ENCODE measurements at regions not wholly inside any gene's neighbourhood (a gene's known extent, or its start where the extent isn't known, plus 50 kb on each side); places are given as distances from the start of the nearest gene placed in this dataset.
A peak's percentile ranks its signal among the peaks of the same experiment; 100 is the strongest.

- no peak for DNase-seq
- H3K9me3 ChIP-seq = no peaks in the 10 kb centered on the region
- no peaks in the 10 kb centered on the region for H3K36me3 ChIP-seq
- H3K27me3 ChIP-seq = peaks cover 5% of the 10 kb centered on the region; the same call in 1 of the 2 replicates
- no peaks in the 10 kb centered on the region for H3K4me1 ChIP-seq
- TF ChIP-seq CTCF (IDR thresholded peaks at IDR 0.05; ENCODE audit: low read depth, low read length) = peak; percentile 56
- H3K4me3 ChIP-seq (ENCODE audit: low read depth, low read length) = no peak overlapping the region
Observed at GRCh38 chr3:86702381-86702958, 288.5 kb downstream of the VGLL3 start.

DNA sequence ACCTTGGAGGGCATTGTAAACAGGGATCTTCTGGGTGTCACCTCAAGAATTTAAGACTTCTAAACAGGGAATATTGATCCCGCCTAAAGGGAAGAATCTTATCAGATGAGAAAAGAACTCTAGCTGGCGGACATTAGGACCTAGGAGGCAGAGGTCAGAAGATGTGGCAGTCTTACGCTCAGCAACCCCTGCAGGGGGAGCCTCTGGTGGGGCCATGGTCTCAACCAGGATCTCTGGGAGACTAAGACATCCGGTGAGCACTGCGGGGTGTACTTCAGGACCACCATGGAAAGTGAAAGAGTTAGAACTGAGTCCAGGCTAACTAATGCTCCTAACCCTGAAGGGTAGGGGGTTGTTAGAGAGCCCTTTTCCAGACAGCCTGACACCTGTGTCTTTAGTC, 295.2 kb downstream of the VGLL3 start:
- TF ChIP-seq CTCF (IDR thresholded peaks at IDR 0.05; ENCODE audit: low read depth, low read length) = no peak
- H3K4me3 ChIP-seq (ENCODE audit: low read depth, low read length) = no peak overlapping the region
- no peaks in the 10 kb centered on the region for H3K36me3 ChIP-seq
- H3K9me3 ChIP-seq = no peaks in the 10 kb centered on the region
- H3K4me1 ChIP-seq = no peaks in the 10 kb centered on the region
- DNase-seq = no peak
- H3K27me3 ChIP-seq = no peaks in the 10 kb centered on the region

DNA sequence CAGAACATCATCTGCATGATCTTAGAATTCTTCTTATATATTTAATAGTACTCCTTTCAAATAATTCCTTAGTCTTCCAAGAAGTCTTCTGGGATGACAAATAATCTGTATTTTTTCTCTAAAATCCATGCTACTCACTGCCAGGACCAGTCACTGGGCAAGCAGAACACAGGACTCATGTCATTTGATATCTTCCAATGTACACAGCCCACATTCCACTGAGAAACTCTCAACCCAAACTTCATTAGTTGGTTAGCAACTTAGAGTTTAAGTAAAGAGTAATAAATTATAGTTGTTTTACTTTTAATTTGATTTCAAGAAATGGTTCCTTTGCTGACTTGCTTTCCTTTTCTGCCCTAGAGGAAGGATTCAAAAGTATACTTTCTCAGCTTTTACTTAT, 317.0 kb downstream of the VGLL3 start:
- Histone ChIP-seq H3K4me1 (no peaks in the 10 kb centered on the region), H3K9me3 (no peaks in the 10 kb centered on the region), H3K36me3 (no peaks in the 10 kb centered on the region), H3K27me3 (no peaks in the 10 kb centered on the region), H3K4me3 (ENCODE audit: low read depth, low read length) (no peak overlapping the region)
- DNase-seq = no peak
- TF ChIP-seq CTCF (IDR thresholded peaks at IDR 0.05; ENCODE audit: low read depth, low read length) = no peak

DNA sequence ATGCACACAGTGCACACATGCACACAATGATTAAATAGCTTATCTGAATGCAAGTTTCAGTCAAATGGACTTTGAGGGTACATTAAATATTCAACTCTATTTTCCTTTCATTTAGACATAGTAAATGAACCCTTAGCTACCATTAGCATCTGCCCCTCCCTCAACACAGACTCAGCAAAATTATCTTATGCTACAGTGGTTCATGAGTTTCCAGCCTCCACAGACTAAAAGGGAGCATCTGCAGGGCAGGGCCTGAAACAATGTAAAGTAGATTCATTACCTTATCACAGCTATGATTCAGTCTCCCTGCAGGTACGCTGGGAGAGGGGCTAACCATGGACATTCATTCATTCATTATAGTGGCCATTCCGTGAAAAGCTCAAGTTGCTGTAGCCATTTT, 329.1 kb downstream of the VGLL3 start:
- no peak for TF ChIP-seq CTCF (IDR thresholded peaks at IDR 0.05; ENCODE audit: low read depth, low read length)
- no peaks in the 10 kb centered on the region for H3K9me3 ChIP-seq
- no peaks in the 10 kb centered on the region for H3K36me3 ChIP-seq
- H3K4me1 ChIP-seq = no peaks in the 10 kb centered on the region; the same call in 1 of the 2 replicates
- H3K4me3 ChIP-seq (ENCODE audit: low read depth, low read length) = no peak overlapping the region
- DNase-seq = no peak
- H3K27me3 ChIP-seq = no peaks in the 10 kb centered on the region

GRCh38 chr3:86658876-86659275, 332.1 kb downstream of the VGLL3 start:
- H3K4me1 ChIP-seq = no peaks in the 10 kb centered on the region; the same call in 1 of the 2 replicates
- H3K9me3 ChIP-seq = no peaks in the 10 kb centered on the region
- H3K27me3 ChIP-seq = no peaks in the 10 kb centered on the region
- H3K36me3 ChIP-seq = no peaks in the 10 kb centered on the region
- DNase-seq = peak; percentile 52
- no peak for TF ChIP-seq CTCF (IDR thresholded peaks at IDR 0.05; ENCODE audit: low read depth, low read length)
- H3K4me3 ChIP-seq (ENCODE audit: low read depth, low read length) = no peak overlapping the region

DNA sequence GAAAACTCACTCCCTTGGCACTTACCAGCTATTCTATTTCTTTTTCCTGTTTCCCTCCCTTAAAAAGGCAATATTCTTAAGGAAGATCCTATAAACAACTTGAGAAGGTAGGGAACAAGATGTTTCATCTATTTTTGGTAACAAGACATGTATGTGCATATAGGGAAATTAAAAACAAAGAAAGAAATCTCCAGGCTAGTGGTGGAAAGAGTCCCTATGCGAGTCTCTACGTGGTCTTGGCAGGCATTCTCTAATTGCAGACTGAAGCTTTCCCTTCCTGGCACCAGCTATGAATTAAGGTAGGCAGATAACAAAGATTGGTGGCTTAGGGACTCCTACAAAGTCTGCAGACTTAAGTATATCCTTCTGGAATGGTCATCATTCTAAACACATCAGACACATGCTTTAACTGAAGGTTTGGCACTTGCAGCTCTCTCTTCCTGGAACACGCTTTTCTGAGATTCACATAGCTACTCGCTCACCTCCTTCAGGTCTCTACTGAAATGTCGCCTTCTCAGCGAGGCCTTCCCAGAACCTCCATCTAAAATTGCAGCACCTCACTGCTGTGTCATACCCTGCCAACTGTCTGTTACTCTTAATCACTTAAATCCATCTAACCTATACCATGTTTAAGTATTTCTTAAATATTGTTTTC, 336.0 kb downstream of the VGLL3 start:
- DNase-seq = no peak
- no peaks in the 10 kb centered on the region; the same call in 1 of the 2 replicates for H3K4me1 ChIP-seq
- no peak for TF ChIP-seq CTCF (IDR thresholded peaks at IDR 0.05; ENCODE audit: low read depth, low read length)

More for the DNA sequence above, 336.0 kb downstream of the VGLL3 start:
- H3K27me3 ChIP-seq = no peaks in the 10 kb centered on the region
- H3K36me3 ChIP-seq = no peaks in the 10 kb centered on the region
- no peak overlapping the region for H3K4me3 ChIP-seq (ENCODE audit: low read depth, low read length)
- H3K9me3 ChIP-seq = no peaks in the 10 kb centered on the region
